ENCODE measurements at regions not wholly inside any gene's neighbourhood (a gene's known extent, or its start where the extent isn't known, plus 50 kb on each side); places are given as distances from the start of the nearest gene placed in this dataset.

DNA sequence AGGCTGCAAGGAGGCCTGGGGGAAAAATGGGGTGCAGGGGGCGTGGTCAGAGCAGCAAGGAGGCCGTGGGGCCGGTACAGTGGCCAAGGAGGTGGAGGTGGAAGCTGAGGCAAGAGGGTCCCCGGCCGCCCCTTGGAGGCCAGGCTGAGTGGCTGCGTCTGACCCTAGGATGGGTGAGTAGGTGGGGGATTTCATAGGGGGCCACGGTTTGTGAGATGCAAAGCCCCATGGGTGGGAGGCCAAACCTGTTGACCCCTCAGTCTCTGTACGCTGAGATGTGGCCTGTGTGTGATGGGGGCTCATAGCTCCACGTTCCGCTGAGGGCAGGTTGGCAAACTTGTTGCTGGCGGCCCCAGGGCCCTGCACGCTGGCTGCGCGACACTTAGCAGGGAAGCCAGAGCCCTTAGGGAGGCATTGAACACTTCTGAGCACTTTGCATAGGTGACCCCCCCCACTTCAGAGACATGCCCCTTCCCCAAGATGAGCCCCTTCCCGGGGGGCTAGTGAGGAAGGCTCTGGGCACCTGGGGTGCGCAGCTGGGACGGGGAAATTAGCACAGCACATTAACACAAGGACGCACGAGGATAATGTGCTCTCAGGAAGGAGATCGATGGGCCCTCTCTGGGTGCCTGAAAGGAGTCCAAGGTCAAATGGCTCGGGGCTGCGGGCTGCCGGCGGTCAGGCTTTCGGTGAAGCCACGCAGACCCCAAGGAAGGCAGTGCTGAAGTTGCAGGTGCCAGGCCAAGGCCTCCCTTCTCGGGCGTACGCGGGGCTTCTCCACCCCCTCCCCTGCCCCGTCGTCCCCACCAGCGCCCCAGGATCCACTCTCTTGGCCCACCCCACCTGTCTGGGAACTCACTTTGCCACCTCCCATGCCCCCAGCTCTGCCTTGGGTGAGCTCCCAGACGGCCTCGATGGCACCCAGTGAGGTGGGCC lies 107.4 kb downstream of the HMX1 start:
- no peak overlapping the region for H3K4me3 ChIP-seq (ENCODE audit: low read depth, low read length)
- TF ChIP-seq, protein P1, sequence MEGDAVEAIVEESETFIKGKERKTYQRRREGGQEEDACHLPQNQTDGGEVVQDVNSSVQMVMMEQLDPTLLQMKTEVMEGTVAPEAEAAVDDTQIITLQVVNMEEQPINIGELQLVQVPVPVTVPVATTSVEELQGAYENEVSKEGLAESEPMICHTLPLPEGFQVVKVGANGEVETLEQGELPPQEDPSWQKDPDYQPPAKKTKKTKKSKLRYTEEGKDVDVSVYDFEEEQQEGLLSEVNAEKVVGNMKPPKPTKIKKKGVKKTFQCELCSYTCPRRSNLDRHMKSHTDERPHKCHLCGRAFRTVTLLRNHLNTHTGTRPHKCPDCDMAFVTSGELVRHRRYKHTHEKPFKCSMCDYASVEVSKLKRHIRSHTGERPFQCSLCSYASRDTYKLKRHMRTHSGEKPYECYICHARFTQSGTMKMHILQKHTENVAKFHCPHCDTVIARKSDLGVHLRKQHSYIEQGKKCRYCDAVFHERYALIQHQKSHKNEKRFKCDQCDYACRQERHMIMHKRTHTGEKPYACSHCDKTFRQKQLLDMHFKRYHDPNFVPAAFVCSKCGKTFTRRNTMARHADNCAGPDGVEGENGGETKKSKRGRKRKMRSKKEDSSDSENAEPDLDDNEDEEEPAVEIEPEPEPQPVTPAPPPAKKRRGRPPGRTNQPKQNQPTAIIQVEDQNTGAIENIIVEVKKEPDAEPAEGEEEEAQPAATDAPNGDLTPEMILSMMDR (IDR thresholded peaks at IDR 0.05; ENCODE audit: borderline replicate concordance, insufficient read depth, low read depth, low read length) = no peak

DNA sequence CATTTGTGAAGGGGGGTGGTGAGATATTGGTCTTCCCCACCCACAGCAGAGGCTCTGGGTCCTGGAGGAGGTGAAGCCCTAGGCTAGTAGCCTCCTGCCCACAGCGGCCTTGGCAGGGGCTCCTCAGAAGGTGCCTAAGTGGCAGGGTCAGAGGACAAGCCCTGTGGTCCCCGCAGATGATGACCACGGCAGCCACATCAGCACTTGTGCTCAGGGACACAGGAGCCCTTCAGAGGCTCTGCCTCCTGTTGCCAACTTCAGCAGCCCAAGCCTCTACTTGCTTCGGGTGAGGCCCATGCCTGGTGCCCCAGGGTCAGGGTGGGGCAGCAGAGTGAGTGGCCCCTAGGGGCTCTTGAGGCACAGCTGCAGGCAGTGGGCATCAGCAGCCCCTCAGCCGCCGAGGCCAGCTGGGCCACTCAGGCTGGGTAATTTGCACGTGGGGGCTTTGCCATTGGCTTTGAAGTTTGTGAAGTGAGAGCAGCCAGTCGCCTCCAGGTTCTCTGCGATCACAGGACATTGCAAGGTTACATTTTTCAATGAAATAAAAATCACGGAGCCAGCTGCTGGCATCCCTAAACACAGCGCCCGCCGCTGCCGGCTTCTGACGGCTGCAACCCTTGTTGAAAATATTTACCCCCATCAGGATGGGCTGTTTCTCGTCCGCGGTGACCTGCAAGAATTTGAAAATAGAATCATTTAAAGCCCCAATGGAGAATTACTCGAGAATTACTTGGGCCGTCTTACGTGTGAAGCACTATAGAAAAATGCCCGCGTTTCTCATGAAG lies 108.5 kb downstream of the HMX1 start:
- TF ChIP-seq, protein P1 (IDR thresholded peaks at IDR 0.05; ENCODE audit: borderline replicate concordance, insufficient read depth, low read depth, low read length) = no peak

DNA sequence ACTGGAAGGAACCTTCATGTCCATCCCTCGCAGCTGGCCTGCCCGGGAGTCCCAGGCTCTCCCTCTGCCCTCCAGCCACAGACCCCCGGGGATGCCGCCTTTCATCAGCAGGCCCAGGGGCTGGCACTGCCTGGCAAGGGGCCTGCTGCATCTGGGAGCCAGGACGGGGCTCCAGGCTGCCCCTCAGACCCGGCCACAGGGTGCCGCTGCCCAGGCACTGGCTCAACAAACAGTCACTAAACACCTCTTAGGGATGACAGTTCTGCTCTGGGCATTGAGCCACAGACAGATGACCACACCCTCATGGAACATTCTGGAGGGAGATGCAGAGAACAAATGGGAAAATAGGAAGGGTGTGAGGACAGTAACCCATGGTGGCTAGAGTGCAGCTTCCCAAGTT lies 109.3 kb downstream of the HMX1 start:
- TF ChIP-seq, protein P1 (IDR thresholded peaks at IDR 0.05; ENCODE audit: borderline replicate concordance, insufficient read depth, low read depth, low read length) = no peak
- H3K4me3 ChIP-seq (ENCODE audit: low read depth, low read length) = no peak overlapping the region

More for the DNA sequence above, 108.5 kb downstream of the HMX1 start:
- no peak overlapping the region for H3K4me3 ChIP-seq (ENCODE audit: low read depth, low read length)

DNA sequence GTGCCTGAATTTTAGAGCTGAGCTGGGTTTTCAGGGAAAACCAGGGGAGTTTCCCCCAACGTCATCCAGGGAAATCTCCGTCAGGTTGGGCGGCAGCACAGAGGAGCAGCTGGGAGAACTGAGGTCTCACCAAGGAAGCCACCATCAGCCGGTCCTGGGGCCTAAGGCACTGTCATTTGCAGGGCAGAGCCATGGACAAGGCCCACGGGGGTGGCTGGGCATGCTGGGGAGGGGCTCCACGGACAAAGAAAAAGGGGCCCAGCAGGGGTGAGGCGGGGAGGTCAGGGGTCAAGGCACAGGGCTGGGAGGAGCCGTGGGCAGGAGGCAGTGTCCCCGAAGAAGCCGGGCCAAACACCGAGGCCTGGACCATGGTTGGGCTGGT lies 109.8 kb downstream of the HMX1 start:
- no peak overlapping the region for H3K4me3 ChIP-seq (ENCODE audit: low read depth, low read length)

DNA sequence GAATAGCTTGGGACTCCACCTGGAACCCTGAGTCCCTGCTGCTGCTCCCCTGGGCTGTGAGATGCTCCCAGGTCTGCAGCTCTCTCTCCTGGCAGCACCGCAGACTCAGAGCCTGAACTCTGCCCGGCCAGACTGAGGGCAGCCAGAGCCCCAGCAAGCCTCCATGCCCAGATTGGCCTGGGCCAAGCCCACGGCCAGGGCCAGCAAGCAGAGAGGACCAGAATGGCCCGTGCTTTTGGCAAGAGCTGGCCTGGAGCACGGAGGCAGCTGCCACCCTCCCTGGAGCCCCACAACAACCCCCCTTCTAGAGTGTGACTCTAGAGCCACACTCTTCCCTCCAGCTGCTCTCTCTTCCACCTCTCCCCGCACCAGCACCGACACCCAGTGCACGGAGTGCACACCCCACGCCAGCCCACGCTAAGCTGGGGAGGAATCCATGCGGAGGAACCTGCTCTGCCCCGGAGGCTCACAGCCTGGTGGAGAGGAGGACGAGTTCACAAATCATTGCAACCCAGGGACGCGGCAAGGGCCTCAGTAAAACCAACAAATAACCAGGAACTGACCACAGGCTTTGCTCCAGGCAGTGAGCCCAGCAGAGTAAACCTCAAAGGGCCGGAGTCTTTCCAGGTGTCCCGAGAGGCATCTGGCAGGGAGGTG lies 110.3 kb downstream of the HMX1 start:
- TF ChIP-seq, protein P1 (IDR thresholded peaks at IDR 0.05; ENCODE audit: borderline replicate concordance, insufficient read depth, low read depth, low read length) = no peak
- no peak overlapping the region for H3K4me3 ChIP-seq (ENCODE audit: low read depth, low read length)

More for the DNA sequence above, 109.8 kb downstream of the HMX1 start:
- TF ChIP-seq, protein P1 (IDR thresholded peaks at IDR 0.05; ENCODE audit: borderline replicate concordance, insufficient read depth, low read depth, low read length) = no peak

DNA sequence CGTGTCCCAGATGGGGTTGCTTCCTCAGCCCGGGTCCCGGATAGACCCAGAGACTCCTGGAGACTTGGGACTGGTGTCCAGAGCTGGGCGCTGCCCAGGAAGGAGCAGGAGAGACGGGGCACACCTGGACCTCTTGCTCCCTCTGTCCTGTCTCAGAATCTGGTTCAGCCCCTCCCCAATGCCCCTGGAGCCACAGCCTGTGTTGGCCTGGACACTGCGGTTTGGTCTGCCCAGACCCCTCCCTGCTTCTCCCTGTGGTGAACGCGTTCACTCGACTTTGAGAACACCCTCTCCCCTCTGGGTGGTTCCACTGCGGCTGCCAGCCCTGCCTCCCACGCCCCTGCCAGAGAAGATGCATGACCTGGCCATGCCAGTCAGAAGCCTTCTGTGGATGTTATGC lies 111.1 kb downstream of the HMX1 start:
- no peak overlapping the region for H3K4me3 ChIP-seq (ENCODE audit: low read depth, low read length)
- TF ChIP-seq, protein P1 (IDR thresholded peaks at IDR 0.05; ENCODE audit: borderline replicate concordance, insufficient read depth, low read depth, low read length) = no peak

Data from GM12875 (cell line).